ENCODE measurements at regions not wholly inside any gene's neighbourhood (a gene's known extent, or its start where the extent isn't known, plus 50 kb on each side); places are given as distances from the start of the nearest gene placed in this dataset.
"Not testable (repeated sequence)": the region's sequence is repeated elsewhere in the genome, so short reads cannot be mapped to it uniquely, and the experiment has no call there.

- DNase-seq (no peak), ATAC-seq (no peak)
- Mint-ChIP-seq H3K4me1 (no peaks in the 10 kb centered on the region), H3K9me3 (no peaks in the 10 kb centered on the region), H3K27me3 (ENCODE audit: low read depth in 2 of 2) (no peaks in the 10 kb centered on the region), H3K36me3 (no peaks in the 10 kb centered on the region), H3K27ac (no peak overlapping the region), H3K4me3 (no peak overlapping the region)
- H3K27me3 ChIP-seq (ENCODE audit: control insufficient read depth, insufficient read depth, low read length), result no peaks in the 10 kb centered on the region
- H3K4me1 ChIP-seq (ENCODE audit: control insufficient read depth, insufficient read depth, low read length), result no peaks in the 10 kb centered on the region
- 76% methylated on average over 2 of the region's 2 CpGs for WGBS (ENCODE audit: insufficient coverage)
- TF ChIP-seq CTCF (IDR thresholded peaks at IDR 0.05), result no peak
- no peaks in the 10 kb centered on the region for H3K36me3 ChIP-seq (ENCODE audit: control insufficient read depth, insufficient read depth, low read length)
- H3K9me3 ChIP-seq (ENCODE audit: control insufficient read depth, insufficient read depth, low read length), result no peaks in the 10 kb centered on the region
- H3K27ac ChIP-seq (ENCODE audit: low read length), result no peak overlapping the region
- intact Hi-C loops (cut with micrococcal nuclease), result no loop called here
- no peak overlapping the region for H3K4me3 ChIP-seq (ENCODE audit: low read length)
Measured at GRCh38 chr10:131363416-131363815, 51.9 kb upstream of the TCERG1L start.

- Mint-ChIP-seq H3K9me3 (peaks cover 0 to 2% of the 10 kb centered on the region in 2 donors), H3K36me3 (no peaks in the 10 kb centered on the region), H3K4me3 (no peak overlapping the region), H3K4me1 (no peaks in the 10 kb centered on the region), H3K27me3 (ENCODE audit: low read depth in 2 of 2) (peaks cover 0 to 4% of the 10 kb centered on the region in 2 donors), H3K27ac (no peak overlapping the region)
- Histone ChIP-seq H3K27me3 (ENCODE audit: control insufficient read depth, insufficient read depth, low read length) (no peaks in the 10 kb centered on the region), H3K36me3 (ENCODE audit: control insufficient read depth, insufficient read depth, low read length) (no peaks in the 10 kb centered on the region), H3K27ac (ENCODE audit: low read length) (no peak overlapping the region), H3K4me3 (ENCODE audit: low read length) (no peak overlapping the region), H3K4me1 (ENCODE audit: control insufficient read depth, insufficient read depth, low read length) (no peaks in the 10 kb centered on the region), H3K9me3 (ENCODE audit: control insufficient read depth, insufficient read depth, low read length) (no peaks in the 10 kb centered on the region)
- WGBS (ENCODE audit: insufficient coverage), result 41% methylated on average over 8 of the region's 8 CpGs
- ATAC-seq (no peak), DNase-seq (no peak)
- no peak for TF ChIP-seq CTCF (IDR thresholded peaks at IDR 0.05)
- intact Hi-C loops (cut with micrococcal nuclease), result no loop called here
Measured at GRCh38 chr10:131371571-131371970, 60.0 kb upstream of the TCERG1L start.

GRCh38 chr10:131381576-131381975 lies 70.1 kb upstream of the TCERG1L start:
- H3K9me3 Mint-ChIP-seq, result peaks cover 0 to under 1% of the 10 kb centered on the region in 2 donors
- Histone ChIP-seq H3K27ac (ENCODE audit: low read length) (no peak overlapping the region), H3K9me3 (ENCODE audit: control insufficient read depth, insufficient read depth, low read length) (no peaks in the 10 kb centered on the region), H3K36me3 (ENCODE audit: control insufficient read depth, insufficient read depth, low read length) (no peaks in the 10 kb centered on the region), H3K4me1 (ENCODE audit: control insufficient read depth, insufficient read depth, low read length) (no peaks in the 10 kb centered on the region), H3K27me3 (ENCODE audit: control insufficient read depth, insufficient read depth, low read length) (no peaks in the 10 kb centered on the region), H3K4me3 (ENCODE audit: low read length) (no peak overlapping the region)
- no peak overlapping the region for H3K27ac Mint-ChIP-seq
- H3K4me3 Mint-ChIP-seq, result no peak overlapping the region
- intact Hi-C loops (cut with micrococcal nuclease), result no loop called here
- no peaks in the 10 kb centered on the region for H3K4me1 Mint-ChIP-seq
- no peaks in the 10 kb centered on the region for H3K36me3 Mint-ChIP-seq
- DNase-seq (no peak), ATAC-seq (no peak)
- H3K27me3 Mint-ChIP-seq (ENCODE audit: low read depth in 2 of 2), result peaks cover 0 to 1% of the 10 kb centered on the region in 2 donors
- no peak for TF ChIP-seq CTCF (IDR thresholded peaks at IDR 0.05)
- WGBS (ENCODE audit: insufficient coverage), result 89% methylated on average over 13 of the region's 13 CpGs

- H3K4me1 ChIP-seq (ENCODE audit: control insufficient read depth, insufficient read depth, low read length); ATAC-seq; H3K36me3 Mint-ChIP-seq; H3K27me3 ChIP-seq (ENCODE audit: control insufficient read depth, insufficient read depth, low read length); intact Hi-C loops (cut with micrococcal nuclease); H3K4me1 Mint-ChIP-seq; DNase-seq; H3K27me3 Mint-ChIP-seq (ENCODE audit: low read depth in 2 of 2); H3K4me3 Mint-ChIP-seq; H3K4me3 ChIP-seq (ENCODE audit: low read length); H3K36me3 ChIP-seq (ENCODE audit: control insufficient read depth, insufficient read depth, low read length); H3K27ac Mint-ChIP-seq; H3K27ac ChIP-seq (ENCODE audit: low read length); H3K9me3 Mint-ChIP-seq; H3K9me3 ChIP-seq (ENCODE audit: control insufficient read depth, insufficient read depth, low read length): not testable (repeated sequence)
- WGBS (ENCODE audit: insufficient coverage), result 68% methylated on average over 9 of the region's 9 CpGs
Measured at GRCh38 chr10:131385161-131385872, 73.8 kb upstream of the TCERG1L start.

Data from natural killer cell (primary cell).